ENCODE measurements at regions not wholly inside any gene's neighbourhood (a gene's known extent, or its start where the extent isn't known, plus 50 kb on each side); places are given as distances from the start of the nearest gene placed in this dataset.

- DNase-seq, result no peak
Measured at GRCh38 chr16:79439901-79440300, 160.6 kb downstream of the MAF start.

- no peak for DNase-seq
Measured at GRCh38 chr16:79437764-79438751, 162.5 kb downstream of the MAF start.

GRCh38 chr16:79436885-79437284 is 163.7 kb downstream of the MAF start:
- DNase-seq, result no peak

- DNase-seq, result no peak
Measured at GRCh38 chr16:79434771-79435170, 165.8 kb downstream of the MAF start.

GRCh38 chr16:79434092-79434491 is 166.4 kb downstream of the MAF start:
- DNase-seq, result no peak

- no peak for DNase-seq
Measured at GRCh38 chr16:79431923-79432322, 168.6 kb downstream of the MAF start.

- DNase-seq, result peak; percentile 59
Measured at GRCh38 chr16:79430191-79430678, 170.3 kb downstream of the MAF start.

GRCh38 chr16:79429381-79430190 is 171.0 kb downstream of the MAF start:
- DNase-seq, result no peak

- DNase-seq, result peak; percentile 59
Measured at GRCh38 chr16:79426663-79427062, 173.9 kb downstream of the MAF start.

- DNase-seq, result no peak
Measured at GRCh38 chr16:79422064-79422463, 178.5 kb downstream of the MAF start.

- no peak for DNase-seq
Measured at GRCh38 chr16:79421126-79421525, 179.4 kb downstream of the MAF start.

GRCh38 chr16:79420493-79420892 is 180.0 kb downstream of the MAF start:
- no peak for DNase-seq

- no peak for DNase-seq
Measured at GRCh38 chr16:79419148-79419547, 181.4 kb downstream of the MAF start.

- no peak for DNase-seq
Measured at GRCh38 chr16:79417601-79418008, 182.9 kb downstream of the MAF start.

- no peak for DNase-seq
Measured at GRCh38 chr16:79415983-79416640, 184.4 kb downstream of the MAF start.

GRCh38 chr16:79412783-79413225 is 187.7 kb downstream of the MAF start:
- no peak for DNase-seq

GRCh38 chr16:79411805-79412204 is 188.7 kb downstream of the MAF start:
- no peak for DNase-seq

GRCh38 chr16:79411357-79411756 is 189.2 kb downstream of the MAF start:
- no peak for DNase-seq

GRCh38 chr16:79409978-79410377 is 190.6 kb downstream of the MAF start:
- no peak for DNase-seq

- DNase-seq, result no peak
Measured at GRCh38 chr16:79408355-79408754, 192.2 kb downstream of the MAF start.

GRCh38 chr16:79407461-79408135 is 192.9 kb downstream of the MAF start:
- no peak for DNase-seq

GRCh38 chr16:79407005-79407404 is 193.5 kb downstream of the MAF start:
- DNase-seq, result no peak

All from DMS153 (cell line).